ENCODE measurements at regions not wholly inside any gene's neighbourhood (a gene's known extent, or its start where the extent isn't known, plus 50 kb on each side); places are given as distances from the start of the nearest gene placed in this dataset.
"Not testable (repeated sequence)": the region's sequence is repeated elsewhere in the genome, so short reads cannot be mapped to it uniquely, and the experiment has no call there.

DNA sequence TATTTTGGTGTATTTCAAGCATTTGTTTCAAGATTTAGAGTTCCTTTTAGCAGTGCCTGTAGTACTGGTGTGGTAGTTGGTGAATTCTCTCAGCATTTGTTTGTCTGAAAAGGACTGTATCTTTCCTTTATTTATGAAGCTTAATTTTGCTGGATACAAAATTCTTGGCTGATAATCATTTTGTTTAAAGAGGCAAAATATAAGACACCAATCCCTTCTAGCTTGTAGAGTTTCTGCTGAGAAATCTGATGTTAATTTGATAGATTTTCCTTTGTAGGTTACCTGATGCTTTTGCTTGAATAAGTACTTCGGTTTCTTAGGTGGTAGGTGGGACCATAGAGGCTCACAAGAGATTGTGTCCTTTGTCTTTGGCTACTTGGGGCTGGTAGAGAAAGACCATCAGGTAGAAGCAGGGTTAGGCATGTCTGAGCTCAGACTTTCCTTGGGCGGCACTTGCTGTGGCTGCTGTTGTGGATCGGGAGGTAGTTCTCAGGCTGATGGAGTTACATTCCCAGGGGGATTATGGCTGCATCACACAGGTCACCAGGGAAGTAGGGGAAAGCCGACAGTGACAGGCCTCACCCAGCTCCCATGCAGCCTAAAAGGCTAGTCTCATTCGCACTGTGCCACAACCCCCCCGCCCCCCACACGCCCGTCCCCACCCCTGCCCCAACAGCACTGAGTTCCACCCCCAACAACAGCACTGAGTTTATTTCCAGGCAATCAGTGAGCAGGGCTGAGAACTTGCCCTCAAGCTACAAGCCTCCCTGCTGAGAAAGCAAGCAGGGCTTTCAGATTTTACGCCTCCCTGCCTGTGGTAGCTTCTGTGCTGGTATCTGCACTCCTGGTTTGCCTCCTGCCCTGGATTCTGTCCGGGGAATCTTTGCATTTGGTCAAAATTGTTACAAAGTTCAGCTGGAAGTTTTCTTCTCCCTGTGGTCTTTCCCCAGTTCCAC lies 127.1 kb upstream of the GLRA1 start:
- DNase-seq (ENCODE audit: low read depth) = no peak

DNA sequence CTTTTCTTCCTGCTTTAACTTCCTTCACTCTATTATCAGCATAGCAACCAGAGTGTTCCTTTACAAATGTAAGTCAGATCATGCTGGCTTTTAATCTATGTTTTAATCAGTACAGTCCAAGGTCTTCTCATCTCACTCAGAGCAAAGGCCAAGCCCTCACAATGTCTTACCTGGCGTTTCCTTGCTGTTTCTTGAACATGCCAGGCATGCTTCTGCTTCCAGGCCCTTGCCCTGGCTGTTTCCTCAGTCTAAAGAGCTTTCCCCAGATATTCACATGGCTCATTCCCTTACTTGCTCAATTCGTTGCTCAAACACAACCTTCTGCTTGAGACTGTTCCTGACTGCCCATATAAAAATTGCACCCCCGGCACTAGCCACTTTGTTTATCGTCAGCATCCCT lies 121.7 kb upstream of the GLRA1 start:
- DNase-seq (ENCODE audit: low read depth) = no peak

DNA sequence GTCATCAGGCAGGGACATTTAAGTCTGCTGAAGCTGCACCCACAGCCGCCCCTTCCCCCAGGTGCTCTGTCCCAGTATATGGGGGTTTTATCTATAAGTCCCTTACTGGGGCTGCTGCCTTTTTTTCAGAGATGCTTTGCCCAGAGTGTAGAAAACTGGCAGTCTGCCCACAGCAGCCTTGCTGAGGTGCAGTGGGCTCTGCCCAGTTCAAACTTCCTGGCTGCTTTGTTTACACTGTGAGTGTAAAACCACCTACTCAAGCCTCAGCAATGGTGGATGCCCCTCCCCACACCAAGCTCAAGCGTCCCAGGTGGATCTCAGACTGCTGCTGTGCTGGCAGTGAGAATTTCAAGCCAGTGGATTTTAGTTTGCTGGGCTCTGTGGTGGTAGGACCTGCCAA lies 114.2 kb upstream of the GLRA1 start:
- DNase-seq (ENCODE audit: low read depth) = not testable (repeated sequence)

DNA sequence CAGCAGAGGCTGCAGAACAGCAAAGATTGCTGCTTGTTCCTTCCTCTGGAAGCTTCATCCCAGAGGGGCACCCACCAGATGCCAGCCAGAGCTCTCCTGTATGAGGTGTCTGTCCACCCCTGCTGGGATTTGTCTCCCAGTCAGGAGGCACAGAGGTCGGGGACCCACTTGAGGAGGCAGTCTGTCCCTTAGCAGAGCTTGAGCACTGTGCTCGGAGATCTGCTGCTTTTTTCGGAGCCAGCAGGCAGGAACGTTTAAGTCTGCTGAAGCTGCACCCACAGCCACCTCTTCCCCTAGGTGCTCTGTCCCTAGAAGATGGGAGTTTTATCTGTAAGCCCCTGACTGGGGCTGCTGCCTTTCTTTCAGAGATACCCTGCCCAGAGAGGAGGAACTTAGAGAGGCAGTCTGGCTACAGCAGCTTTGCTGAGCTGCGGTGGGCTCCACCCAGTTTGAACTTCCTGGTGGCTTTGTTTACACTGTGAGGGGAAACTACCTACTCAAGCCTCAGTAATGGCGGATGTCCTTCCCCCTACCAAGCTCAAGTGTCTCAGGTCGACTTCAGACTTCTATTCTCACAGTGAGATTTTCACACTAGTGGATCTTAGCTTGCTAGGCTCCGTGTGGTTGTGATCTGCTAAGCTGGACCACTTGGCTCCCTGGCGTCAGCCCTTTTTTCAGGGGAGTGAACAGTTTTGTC lies 101.8 kb upstream of the GLRA1 start:
- not testable (repeated sequence) for DNase-seq (ENCODE audit: low read depth)

DNA sequence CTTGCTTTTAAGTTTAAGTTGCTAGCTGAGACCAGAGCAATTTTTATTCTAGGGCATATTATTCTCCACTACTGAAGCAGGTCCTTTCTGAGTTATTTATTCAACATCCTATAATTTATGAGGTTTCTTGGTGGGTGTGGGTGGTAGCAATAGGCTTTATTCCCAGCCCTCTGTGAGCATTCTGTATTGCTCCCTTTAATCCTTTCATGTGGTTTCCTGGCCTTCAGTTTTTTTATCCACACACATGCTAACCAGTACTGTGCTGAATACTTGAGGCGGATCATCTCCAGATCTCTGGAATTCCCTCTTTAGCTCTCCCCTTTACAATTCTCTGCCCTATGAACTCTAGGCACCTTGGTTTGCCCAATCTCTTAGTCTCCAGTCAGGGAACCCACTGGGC lies 91.8 kb upstream of the GLRA1 start:
- DNase-seq (ENCODE audit: low read depth) = no peak

DNA sequence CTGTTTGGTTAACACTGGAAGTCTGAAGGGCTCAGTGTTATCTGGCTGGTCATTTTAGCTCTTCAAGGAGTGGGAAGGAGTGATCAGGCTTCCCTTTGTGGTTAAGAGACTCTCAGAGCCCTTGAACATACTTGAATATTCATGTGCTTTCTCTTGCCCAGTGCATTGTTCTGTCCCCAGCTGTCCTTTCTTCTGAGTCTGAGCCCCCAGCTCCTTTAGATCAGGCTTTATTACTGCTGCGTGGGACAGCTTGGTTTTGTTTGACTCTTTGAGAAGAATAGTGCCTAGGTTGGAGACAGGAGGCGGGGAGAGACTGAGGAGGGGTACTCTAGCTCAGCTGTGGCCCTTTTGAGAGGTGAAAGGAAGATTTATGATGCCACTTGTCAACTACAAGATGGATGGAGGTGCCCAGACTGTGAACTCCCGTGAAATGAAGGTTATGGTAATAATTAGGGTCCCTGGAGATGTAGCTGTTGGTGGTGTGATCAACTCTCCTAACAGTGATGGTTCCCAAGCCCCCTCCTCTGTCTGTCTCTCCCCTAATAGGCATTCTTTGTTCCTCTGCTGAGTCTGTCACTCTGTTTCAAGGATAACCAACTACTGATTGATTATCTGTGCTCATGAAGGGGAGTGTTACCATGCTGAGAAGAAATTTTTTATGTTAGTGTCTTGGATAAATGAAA lies 83.1 kb upstream of the GLRA1 start:
- no peak for DNase-seq (ENCODE audit: low read depth)

DNA sequence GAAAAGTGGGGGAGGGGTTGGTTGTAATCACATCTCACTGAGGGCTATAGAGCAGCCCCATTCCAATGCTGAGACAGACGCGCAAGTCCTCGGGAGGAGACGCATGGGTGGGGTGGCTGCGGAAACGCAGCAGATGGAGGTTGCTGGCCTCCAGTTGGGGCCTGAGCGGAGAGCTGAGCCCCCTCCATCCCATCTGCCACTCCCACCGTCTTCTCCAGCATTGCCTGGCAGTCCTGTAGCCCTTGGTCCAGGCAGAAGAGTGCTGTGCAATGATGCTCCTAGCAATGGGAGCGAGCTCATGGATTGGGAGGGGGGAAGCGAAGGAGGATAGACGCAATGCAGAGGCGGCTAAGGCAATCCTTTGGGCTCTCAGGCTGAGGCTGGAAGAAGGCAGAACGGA lies 79.4 kb upstream of the GLRA1 start:
- no peak for DNase-seq (ENCODE audit: low read depth)

Data from stimulated activated CD8-positive, alpha-beta memory T cell treated with anti-CD3 and anti-CD28 coated beads, Interleukin-4, amount 100 ng/mL, for 24 hours (primary cell).